Neural cell (in vitro differentiated cells): ENCODE measurements at regions not wholly inside any gene's neighbourhood (a gene's known extent, or its start where the extent isn't known, plus 50 kb on each side); places are given as distances from the start of the nearest gene placed in this dataset.

Source experiments
- EP300 ChIP-seq: fragments of 450-650 bp; conservative IDR thresholded peaks from 2 replicates; pipeline ENCODE4 v1.6.1; 2014; ENCODE audit warnings: antibody characterized with exemption, mild to moderate bottlenecking, moderate library complexity; ENCODE audit not compliant: poor library complexity, severe bottlenecking
- EZH2 ChIP-seq: fragments of 200-600, 300-800 bp; shearing (Covaris generic), sonication (generic); IDR thresholded peaks from 2 replicates; pipeline ENCODE4 v1.6.1; 2014; ENCODE audit warnings: antibody characterized with exemption, low read length, borderline replicate concordance, mild to moderate bottlenecking; ENCODE audit not compliant: insufficient read depth, poor library complexity, severe bottlenecking
- MXI1 ChIP-seq: fragments of 450-650 bp; conservative IDR thresholded peaks from 2 replicates; pipeline ENCODE4 v1.6.1; 2014; ENCODE audit warnings: antibody characterized with exemption, mild to moderate bottlenecking; ENCODE audit not compliant: poor library complexity, severe bottlenecking
- POLR2AphosphoS5 ChIP-seq: IDR thresholded peaks from 2 replicates; pipeline ENCODE4 v1.6.1; 2012
- RAD21 ChIP-seq: fragments of 450-650 bp; conservative IDR thresholded peaks from 2 replicates; pipeline ENCODE4 v1.6.1; 2014; ENCODE audit warnings: antibody characterized with exemption, mild to moderate bottlenecking, moderate library complexity
- SMC3 ChIP-seq: fragments of 450-650 bp; conservative IDR thresholded peaks from 2 replicates; pipeline ENCODE4 v1.6.1; 2014; ENCODE audit warnings: antibody characterized with exemption, mild to moderate bottlenecking, moderate library complexity; ENCODE audit not compliant: poor library complexity
- TAF1 ChIP-seq: IDR thresholded peaks from 2 replicates; pipeline ENCODE4 v1.6.1; 2012; ENCODE audit warnings: low read depth
- TF ChIP-seq, protein P1 (sequence below): fragments of 450-650 bp; IDR thresholded peaks from 2 replicates; pipeline ENCODE4 v1.5.1; 2014; ENCODE audit warnings: antibody characterized with exemption, mild to moderate bottlenecking, moderate library complexity; ENCODE audit not compliant: poor library complexity, severe bottlenecking
- TF ChIP-seq, protein P2 (sequence below): IDR thresholded peaks from 2 replicates; pipeline ENCODE4 v1.6.1; 2012; ENCODE audit warnings: borderline replicate concordance

DNA sequence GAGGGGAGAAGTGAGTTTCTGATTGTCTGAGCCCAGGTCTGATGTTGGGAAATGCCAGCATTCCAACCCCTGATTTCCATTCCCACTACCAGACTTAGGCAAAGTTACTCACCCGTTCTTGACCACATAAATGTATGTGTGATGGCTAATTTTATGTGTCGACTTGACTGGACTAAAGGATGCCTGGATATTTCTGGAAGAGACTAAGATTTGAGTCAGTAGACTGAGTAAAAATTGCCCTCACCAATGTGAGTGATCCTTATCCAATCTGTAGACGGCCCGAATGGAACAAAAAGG lies 95.8 kb upstream of the TAB2 start:
- TF ChIP-seq, protein P1, sequence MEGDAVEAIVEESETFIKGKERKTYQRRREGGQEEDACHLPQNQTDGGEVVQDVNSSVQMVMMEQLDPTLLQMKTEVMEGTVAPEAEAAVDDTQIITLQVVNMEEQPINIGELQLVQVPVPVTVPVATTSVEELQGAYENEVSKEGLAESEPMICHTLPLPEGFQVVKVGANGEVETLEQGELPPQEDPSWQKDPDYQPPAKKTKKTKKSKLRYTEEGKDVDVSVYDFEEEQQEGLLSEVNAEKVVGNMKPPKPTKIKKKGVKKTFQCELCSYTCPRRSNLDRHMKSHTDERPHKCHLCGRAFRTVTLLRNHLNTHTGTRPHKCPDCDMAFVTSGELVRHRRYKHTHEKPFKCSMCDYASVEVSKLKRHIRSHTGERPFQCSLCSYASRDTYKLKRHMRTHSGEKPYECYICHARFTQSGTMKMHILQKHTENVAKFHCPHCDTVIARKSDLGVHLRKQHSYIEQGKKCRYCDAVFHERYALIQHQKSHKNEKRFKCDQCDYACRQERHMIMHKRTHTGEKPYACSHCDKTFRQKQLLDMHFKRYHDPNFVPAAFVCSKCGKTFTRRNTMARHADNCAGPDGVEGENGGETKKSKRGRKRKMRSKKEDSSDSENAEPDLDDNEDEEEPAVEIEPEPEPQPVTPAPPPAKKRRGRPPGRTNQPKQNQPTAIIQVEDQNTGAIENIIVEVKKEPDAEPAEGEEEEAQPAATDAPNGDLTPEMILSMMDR, result no peak
- TF ChIP-seq SMC3 (no peak), POLR2AphosphoS5 (no peak), EZH2 (no peak), RAD21 (no peak), TAF1 (no peak), EP300 (no peak), MXI1 (no peak)
- TF ChIP-seq, protein P2, sequence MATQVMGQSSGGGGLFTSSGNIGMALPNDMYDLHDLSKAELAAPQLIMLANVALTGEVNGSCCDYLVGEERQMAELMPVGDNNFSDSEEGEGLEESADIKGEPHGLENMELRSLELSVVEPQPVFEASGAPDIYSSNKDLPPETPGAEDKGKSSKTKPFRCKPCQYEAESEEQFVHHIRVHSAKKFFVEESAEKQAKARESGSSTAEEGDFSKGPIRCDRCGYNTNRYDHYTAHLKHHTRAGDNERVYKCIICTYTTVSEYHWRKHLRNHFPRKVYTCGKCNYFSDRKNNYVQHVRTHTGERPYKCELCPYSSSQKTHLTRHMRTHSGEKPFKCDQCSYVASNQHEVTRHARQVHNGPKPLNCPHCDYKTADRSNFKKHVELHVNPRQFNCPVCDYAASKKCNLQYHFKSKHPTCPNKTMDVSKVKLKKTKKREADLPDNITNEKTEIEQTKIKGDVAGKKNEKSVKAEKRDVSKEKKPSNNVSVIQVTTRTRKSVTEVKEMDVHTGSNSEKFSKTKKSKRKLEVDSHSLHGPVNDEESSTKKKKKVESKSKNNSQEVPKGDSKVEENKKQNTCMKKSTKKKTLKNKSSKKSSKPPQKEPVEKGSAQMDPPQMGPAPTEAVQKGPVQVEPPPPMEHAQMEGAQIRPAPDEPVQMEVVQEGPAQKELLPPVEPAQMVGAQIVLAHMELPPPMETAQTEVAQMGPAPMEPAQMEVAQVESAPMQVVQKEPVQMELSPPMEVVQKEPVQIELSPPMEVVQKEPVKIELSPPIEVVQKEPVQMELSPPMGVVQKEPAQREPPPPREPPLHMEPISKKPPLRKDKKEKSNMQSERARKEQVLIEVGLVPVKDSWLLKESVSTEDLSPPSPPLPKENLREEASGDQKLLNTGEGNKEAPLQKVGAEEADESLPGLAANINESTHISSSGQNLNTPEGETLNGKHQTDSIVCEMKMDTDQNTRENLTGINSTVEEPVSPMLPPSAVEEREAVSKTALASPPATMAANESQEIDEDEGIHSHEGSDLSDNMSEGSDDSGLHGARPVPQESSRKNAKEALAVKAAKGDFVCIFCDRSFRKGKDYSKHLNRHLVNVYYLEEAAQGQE, result no peak
